GM19328 (cell line): ENCODE measurements at regions not wholly inside any gene's neighbourhood (a gene's known extent, or its start where the extent isn't known, plus 50 kb on each side); places are given as distances from the start of the nearest gene placed in this dataset.
"Not testable (repeated sequence)": the region's sequence is repeated elsewhere in the genome, so short reads cannot be mapped to it uniquely, and the experiment has no call there.

Source experiments
- ATAC-seq: cut with Tn5 transposase; IDR thresholded peaks from one replicate; pipeline ENCODE4 v1.9.1; 2021; ENCODE audit warnings: mild to moderate bottlenecking, moderate library complexity; ENCODE audit not compliant: unreplicated experiment

GRCh38 chr11:15686259-15686658, 571.5 kb downstream of the INSC start:
- ATAC-seq: not testable (repeated sequence)

GRCh38 chr11:15687342-15687741, 572.6 kb downstream of the INSC start:
- ATAC-seq: no peak

- ATAC-seq: no peak
Observed at GRCh38 chr11:15688351-15688792, 573.6 kb downstream of the INSC start.

- no peak for ATAC-seq
Observed at GRCh38 chr11:15690320-15690719, 575.6 kb downstream of the INSC start.

GRCh38 chr11:15692739-15693138, 578.0 kb downstream of the INSC start:
- no peak for ATAC-seq

- ATAC-seq: no peak
Observed at GRCh38 chr11:15695096-15695721, 580.5 kb downstream of the INSC start.

GRCh38 chr11:15696069-15696468, 581.3 kb downstream of the INSC start:
- ATAC-seq: no peak

GRCh38 chr11:15697437-15698236, 582.9 kb downstream of the INSC start:
- ATAC-seq: no peak

- ATAC-seq: no peak
Observed at GRCh38 chr11:15698855-15699254, 584.1 kb downstream of the INSC start.

GRCh38 chr11:15699978-15700377, 585.3 kb downstream of the INSC start:
- no peak for ATAC-seq

GRCh38 chr11:15700456-15700855, 585.7 kb downstream of the INSC start:
- no peak for ATAC-seq

GRCh38 chr11:15704064-15704463, 589.3 kb downstream of the INSC start:
- no peak for ATAC-seq

- ATAC-seq: no peak
Observed at GRCh38 chr11:15704556-15704955, 589.8 kb downstream of the INSC start.

GRCh38 chr11:15705891-15706290, 591.2 kb downstream of the INSC start:
- no peak for ATAC-seq

- no peak for ATAC-seq
Observed at GRCh38 chr11:15707194-15707593, 592.5 kb downstream of the INSC start.

- ATAC-seq: no peak
Observed at GRCh38 chr11:15707971-15708370, 593.2 kb downstream of the INSC start.

GRCh38 chr11:15710580-15711275, 596.0 kb downstream of the INSC start:
- ATAC-seq: no peak

GRCh38 chr11:15711311-15711710, 596.6 kb downstream of the INSC start:
- ATAC-seq: no peak

- no peak for ATAC-seq
Observed at GRCh38 chr11:15714641-15715399, 600.1 kb downstream of the INSC start.

GRCh38 chr11:15716550-15716949, 601.8 kb downstream of the INSC start:
- no peak for ATAC-seq

GRCh38 chr11:15720460-15720859, 605.7 kb downstream of the INSC start:
- ATAC-seq: no peak
